ENCODE measurements at regions not wholly inside any gene's neighbourhood (a gene's known extent, or its start where the extent isn't known, plus 50 kb on each side); places are given as distances from the start of the nearest gene placed in this dataset.

GRCh38 chr1:72366466-72366865, 84.1 kb upstream of the NEGR1 start:
- DNase-seq = no peak
- 29 to 37% methylated on average over 1 of the region's 1 CpG for whole genome bisulfite sequencing, 2 donors
- intact Hi-C loops (cut with DNase I) = no loop called here
- H3K4me3 ChIP-seq = no peak overlapping the region
- no peaks in the 10 kb centered on the region for H3K27me3 ChIP-seq
- no peaks in the 10 kb centered on the region for H3K9me3 ChIP-seq
- no peak overlapping the region for H3K27ac ChIP-seq
- H3K36me3 ChIP-seq = no peaks in the 10 kb centered on the region
- H3K4me1 ChIP-seq = no peaks in the 10 kb centered on the region
- TF ChIP-seq POLR2AphosphoS5 (IDR thresholded peaks at IDR 0.05) = no peak
- no peak for TF ChIP-seq CTCF (IDR thresholded peaks at IDR 0.05)
- no peak for TF ChIP-seq EP300 (IDR thresholded peaks at IDR 0.05)
- no peak for TF ChIP-seq POLR2A (IDR thresholded peaks at IDR 0.05)

GRCh38 chr1:72365693-72366092, 83.4 kb upstream of the NEGR1 start:
- Histone ChIP-seq H3K9me3 (no peaks in the 10 kb centered on the region), H3K27me3 (no peaks in the 10 kb centered on the region), H3K36me3 (no peaks in the 10 kb centered on the region), H3K4me1 (no peaks in the 10 kb centered on the region), H3K27ac (no peak overlapping the region), H3K4me3 (no peak overlapping the region)
- TF ChIP-seq EP300 (IDR thresholded peaks at IDR 0.05) (no peak), POLR2A (IDR thresholded peaks at IDR 0.05) (no peak), POLR2AphosphoS5 (IDR thresholded peaks at IDR 0.05) (no peak), CTCF (IDR thresholded peaks at IDR 0.05) (no peak)
- intact Hi-C loops (cut with DNase I) = no loop called here
- no peak for DNase-seq
- WGBS, 2 donors = 63 to 73% methylated on average over 3 of the region's 3 CpGs

- intact Hi-C loops (cut with DNase I) = no loop called here
- Histone ChIP-seq H3K36me3 (no peaks in the 10 kb centered on the region), H3K27ac (no peak overlapping the region), H3K27me3 (no peaks in the 10 kb centered on the region), H3K9me3 (no peaks in the 10 kb centered on the region), H3K4me1 (no peaks in the 10 kb centered on the region), H3K4me3 (no peak overlapping the region)
- WGBS, 2 donors = 50 to 87% methylated on average over 1 of the region's 1 CpG
- DNase-seq = no peak
- no peak for TF ChIP-seq CTCF (IDR thresholded peaks at IDR 0.05)
- no peak for TF ChIP-seq EP300 (IDR thresholded peaks at IDR 0.05)
- TF ChIP-seq POLR2A (IDR thresholded peaks at IDR 0.05) = no peak
- no peak for TF ChIP-seq POLR2AphosphoS5 (IDR thresholded peaks at IDR 0.05)
Observed at GRCh38 chr1:72362538-72362937, 80.2 kb upstream of the NEGR1 start.

- WGBS, 2 donors = 88 to 89% methylated on average over 1 of the region's 1 CpG
- TF ChIP-seq EP300 (IDR thresholded peaks at IDR 0.05) (no peak), POLR2A (IDR thresholded peaks at IDR 0.05) (no peak), CTCF (IDR thresholded peaks at IDR 0.05) (no peak), POLR2AphosphoS5 (IDR thresholded peaks at IDR 0.05) (no peak)
- H3K4me3 ChIP-seq = no peak overlapping the region
- H3K9me3 ChIP-seq = no peaks in the 10 kb centered on the region
- intact Hi-C loops (cut with DNase I) = no loop called here
- no peak overlapping the region for H3K27ac ChIP-seq
- no peak for DNase-seq
- no peaks in the 10 kb centered on the region for H3K36me3 ChIP-seq
- no peaks in the 10 kb centered on the region for H3K4me1 ChIP-seq
- no peaks in the 10 kb centered on the region for H3K27me3 ChIP-seq
Observed at GRCh38 chr1:72357411-72357810, 75.1 kb upstream of the NEGR1 start.

GRCh38 chr1:72355899-72356298, 73.6 kb upstream of the NEGR1 start:
- WGBS, 2 donors = 91 to 94% methylated on average over 3 of the region's 3 CpGs
- Histone ChIP-seq H3K4me1 (no peaks in the 10 kb centered on the region), H3K4me3 (no peak overlapping the region), H3K27me3 (no peaks in the 10 kb centered on the region), H3K9me3 (no peaks in the 10 kb centered on the region), H3K36me3 (no peaks in the 10 kb centered on the region), H3K27ac (no peak overlapping the region)
- no peak for DNase-seq
- TF ChIP-seq POLR2A (IDR thresholded peaks at IDR 0.05) (no peak), EP300 (IDR thresholded peaks at IDR 0.05) (no peak)
- intact Hi-C loops (cut with DNase I) = no loop called here

All from sigmoid colon (tissue), 6 donors.